Cerebellar cortex (tissue), 1 donor: ENCODE measurements at regions not wholly inside any gene's neighbourhood (a gene's known extent, or its start where the extent isn't known, plus 50 kb on each side); places are given as distances from the start of the nearest gene placed in this dataset.
A peak's percentile ranks its signal among the peaks of the same experiment; 100 is the strongest.

Source experiments
- DNase-seq: peaks from one replicate; pipeline ENCODE4 v3.0.0-alpha.2; 2015; ENCODE audit warnings: low spot score

DNA sequence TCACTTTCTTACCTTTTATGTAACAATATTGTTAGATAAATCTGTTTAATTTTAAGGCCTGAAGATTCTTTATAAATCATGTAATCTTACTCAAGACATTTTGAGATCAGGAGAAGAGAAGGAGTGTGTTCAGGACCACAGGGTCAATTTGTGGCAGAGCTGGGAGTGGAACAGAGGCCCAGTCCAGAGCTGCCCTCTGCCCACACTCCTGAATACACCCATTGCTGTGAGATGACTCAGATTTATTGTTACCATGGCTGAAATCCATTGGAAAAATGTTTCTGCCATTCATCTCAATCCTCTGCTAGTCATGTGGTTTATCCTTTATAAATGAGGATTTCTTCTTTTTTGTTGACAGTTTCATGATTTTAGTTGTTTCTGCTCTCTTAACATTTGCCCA lies 100.5 kb upstream of the STXBP6 start:
- no peak for DNase-seq

DNA sequence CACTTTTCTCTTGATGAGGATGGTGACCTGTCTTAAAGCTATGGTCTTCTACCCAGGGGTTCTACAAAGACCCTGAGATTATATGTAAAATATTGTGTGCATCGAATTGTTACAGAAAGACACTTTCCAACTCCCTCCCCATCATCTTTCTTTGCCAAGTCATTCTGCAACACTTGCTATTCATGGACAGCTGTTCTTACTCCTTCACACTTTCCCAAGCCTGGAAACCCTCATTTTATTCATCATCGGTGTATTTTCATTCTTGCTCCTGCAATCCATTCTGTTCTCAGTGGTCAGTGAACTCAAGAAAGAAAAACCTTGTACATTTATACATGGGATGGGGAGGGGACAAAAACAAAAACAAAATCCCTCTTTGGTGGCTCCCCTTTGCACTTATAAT lies 90.5 kb upstream of the STXBP6 start:
- no peak for DNase-seq

DNA sequence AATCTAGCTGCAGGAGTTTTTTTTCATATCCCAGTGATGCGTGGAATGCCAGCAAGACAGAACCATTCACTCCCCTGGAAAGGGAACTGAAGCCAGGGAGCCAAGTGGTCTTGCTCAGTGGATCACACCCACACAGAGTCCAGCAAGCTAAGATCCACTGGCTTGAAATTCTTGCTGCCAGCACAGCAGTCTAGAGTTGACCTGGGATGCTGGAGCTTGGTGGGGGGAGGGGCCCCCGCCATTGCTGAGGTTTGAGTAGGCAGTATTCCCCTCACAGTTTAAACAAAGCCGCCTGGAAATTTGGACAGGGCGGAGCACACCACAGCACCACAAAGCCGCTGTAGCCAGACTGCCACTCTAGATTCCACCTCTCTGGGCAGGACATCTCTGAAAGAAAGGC lies 86.9 kb upstream of the STXBP6 start:
- DNase-seq = no peak

- DNase-seq = no peak
Observed at GRCh38 chr14:25134184-25134583, 84.2 kb upstream of the STXBP6 start.

DNA sequence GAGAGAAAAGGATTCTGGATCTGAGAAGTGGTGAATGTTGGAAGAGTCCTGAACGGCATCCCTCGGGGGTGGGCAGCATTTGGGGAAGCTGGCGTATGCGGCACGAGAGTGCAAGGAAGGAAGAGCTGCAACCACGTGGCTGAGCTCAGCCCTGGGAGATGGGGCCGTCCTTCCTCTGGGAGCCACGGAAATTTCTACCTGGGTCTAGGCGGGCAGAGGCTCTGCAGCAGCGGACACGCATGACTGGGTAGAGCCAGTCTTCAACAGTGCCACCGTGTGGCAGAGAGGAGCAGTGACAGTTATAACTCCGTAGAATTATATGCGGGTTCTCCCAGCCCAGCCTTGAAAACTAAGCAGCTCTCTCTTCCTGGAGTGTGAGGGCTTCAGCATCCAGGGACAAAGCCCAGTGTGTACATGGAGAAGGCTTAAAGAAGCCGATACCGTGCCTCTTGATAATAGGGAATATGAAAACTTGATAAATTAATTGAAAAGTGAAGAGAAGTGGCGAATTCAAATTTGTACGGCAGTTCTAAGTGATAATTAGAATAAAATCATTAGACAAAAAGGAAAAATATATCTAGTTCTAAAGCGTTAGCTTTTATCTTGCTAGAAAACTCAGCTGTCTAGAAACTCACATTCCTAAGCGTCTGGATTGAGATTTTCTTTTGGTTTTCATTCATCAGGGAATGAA lies 82.9 kb upstream of the STXBP6 start:
- DNase-seq = peak; percentile 23

DNA sequence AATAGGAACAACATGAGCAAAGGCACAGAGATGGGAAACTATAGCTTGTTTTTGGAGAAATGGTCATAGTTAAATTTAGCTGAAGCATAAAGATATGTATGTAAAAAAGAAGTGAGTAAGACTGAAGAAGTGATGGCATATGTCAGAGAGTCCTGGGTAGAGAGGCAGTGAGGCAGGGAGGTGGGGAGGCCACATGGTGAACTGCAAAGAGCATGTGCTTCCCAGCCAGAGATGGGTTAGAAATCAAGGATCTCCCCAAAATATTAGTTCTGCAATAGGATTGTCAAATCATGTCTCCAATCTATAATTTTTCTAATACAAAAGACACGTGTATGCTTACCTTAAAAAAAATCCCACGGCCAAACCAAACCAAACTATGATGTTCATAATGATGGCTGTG lies 82.1 kb upstream of the STXBP6 start:
- DNase-seq = no peak

DNA sequence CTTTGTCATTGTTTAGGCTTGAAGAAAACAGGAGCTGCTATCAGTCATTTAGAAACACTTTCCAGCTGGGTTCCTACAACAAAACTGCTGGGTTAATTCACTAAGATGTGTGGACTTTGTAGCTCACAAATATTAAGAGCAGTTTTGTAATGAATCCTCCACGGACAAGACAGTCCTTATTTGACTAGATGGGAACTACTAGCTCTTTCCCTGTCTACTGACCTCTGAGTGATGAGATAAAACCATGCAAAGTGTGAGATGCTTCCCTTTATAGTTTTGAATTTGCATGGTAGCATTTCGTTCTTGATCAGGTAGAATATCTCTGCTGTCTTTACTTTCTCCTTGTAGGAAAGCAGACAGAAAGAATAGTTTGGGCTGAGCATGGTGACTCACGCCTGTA lies 72.9 kb upstream of the STXBP6 start:
- no peak for DNase-seq

GRCh38 chr14:25122211-25122610 lies 72.3 kb upstream of the STXBP6 start:
- no peak for DNase-seq

DNA sequence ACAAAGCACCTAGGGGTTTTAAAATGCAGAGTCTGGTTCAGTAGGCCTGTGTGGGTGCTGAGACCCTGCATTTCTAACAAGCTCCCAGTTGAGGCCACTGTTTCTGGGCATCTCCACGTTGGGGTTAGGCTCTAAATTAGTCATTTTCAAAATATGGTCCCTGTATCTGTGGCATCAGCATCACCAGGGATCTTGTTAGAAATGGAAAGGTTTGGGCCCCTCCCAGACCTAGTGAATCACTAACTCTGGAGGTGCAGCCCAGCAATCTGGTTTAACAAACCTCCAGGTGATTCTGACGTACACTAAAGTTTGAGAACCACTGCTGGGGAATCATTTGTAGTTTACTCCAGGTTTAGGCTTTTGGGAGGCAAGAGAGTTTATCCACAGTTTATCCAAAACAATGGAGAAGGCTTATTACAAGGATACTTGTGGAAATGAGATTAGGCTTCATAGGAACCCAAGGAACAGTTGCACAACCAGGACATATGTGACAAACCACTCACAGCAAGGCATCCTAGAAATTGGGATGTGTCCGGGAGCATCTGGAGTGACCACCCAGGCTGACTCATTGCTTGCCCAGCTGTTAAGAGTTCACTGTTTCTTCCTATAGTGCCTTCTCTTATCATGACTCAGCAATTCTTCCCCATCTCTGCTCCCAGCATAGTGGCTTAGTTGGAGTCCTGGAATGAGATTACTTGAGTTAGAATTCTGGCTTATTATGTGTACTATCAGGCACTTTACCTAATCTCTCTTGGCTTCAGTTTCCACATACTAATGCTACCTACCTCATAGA lies 71.6 kb upstream of the STXBP6 start:
- no peak for DNase-seq

GRCh38 chr14:25120261-25120660 lies 70.3 kb upstream of the STXBP6 start:
- no peak for DNase-seq

DNA sequence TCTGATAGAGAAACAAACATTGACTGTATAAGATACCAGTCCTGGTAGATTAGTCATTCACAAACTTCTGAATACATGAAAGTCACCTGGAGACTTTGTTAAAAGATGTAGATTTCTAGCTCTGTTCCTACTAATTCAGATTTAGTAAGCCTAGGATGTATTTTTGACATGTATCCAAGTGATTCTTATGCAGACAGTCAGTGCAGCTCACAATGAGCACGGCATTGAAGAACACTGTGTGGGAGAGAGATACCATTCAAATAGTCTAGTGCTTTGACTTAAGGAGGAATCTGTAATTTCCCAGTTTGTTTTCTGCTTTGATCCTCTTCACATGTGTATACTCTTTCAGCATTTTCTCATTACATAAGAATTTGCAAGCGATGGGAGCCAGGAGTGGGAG lies 68.7 kb upstream of the STXBP6 start:
- no peak for DNase-seq

DNA sequence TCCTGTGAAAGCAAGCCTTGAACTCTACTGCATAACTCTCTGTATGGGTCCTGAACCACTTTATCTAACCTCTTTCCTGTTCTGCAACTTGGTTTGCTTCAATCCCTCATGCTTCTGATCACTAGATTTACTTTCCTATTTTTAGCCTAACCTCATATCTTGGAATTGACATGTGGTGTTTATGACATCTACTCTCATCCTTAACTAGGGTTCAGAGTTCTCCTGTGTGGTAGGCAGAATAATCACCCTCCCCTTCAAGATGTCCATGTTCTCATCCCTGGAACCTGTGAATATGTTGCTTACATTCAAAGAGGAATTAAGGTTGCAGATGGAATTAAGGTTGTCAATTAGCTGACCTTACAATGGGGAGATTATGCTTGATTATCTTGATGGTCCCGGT lies 67.4 kb upstream of the STXBP6 start:
- no peak for DNase-seq

DNA sequence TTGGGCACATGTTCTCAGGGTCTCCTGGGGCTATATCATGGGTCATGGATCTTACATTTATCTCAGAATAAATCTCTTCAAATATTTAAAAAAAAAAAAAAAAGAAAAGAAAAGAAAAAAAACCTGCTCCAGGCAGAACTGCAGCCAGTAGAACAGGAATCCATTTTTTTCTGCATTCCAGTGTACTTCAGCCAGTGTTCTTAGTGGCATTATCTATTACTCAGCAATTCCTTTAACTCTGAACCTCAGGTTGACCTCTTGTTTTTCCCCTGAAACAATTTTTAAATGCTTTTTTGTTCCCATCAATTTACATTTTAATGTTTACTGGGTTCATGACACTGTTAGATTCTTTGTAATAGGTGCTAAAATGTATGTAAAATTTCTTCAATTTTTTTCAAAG lies 66.7 kb upstream of the STXBP6 start:
- DNase-seq = no peak

GRCh38 chr14:25113394-25113793 lies 63.4 kb upstream of the STXBP6 start:
- DNase-seq = no peak

DNA sequence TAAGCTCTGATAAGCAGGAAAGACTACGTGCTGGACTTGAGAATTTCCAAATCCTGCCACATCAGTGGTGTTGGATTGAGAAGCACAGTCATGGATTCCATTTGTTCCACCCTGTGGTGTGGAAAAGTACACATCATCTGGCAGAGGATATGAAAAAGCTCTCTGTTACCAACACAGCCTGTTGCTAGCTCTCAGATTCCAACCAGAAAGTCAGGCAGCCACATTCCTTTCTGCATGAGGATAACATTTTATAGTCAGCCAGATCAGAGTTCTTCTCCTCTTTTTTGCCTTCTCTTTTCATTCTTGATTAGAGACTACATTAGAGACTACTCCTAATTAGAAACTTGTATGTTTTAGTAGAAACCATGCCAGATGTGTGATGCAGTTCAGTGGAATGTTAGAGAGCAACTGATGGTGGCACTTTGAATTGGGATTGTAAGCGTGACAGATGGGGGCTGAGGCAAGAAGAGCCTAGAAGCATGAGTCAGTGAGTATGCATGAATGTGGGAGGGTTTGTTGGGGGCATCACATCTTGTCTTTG lies 61.2 kb upstream of the STXBP6 start:
- DNase-seq = no peak

GRCh38 chr14:25110106-25110505 lies 60.2 kb upstream of the STXBP6 start:
- no peak for DNase-seq

GRCh38 chr14:25108959-25109358 lies 59.0 kb upstream of the STXBP6 start:
- DNase-seq = no peak

GRCh38 chr14:25108291-25108690 lies 58.3 kb upstream of the STXBP6 start:
- no peak for DNase-seq

DNA sequence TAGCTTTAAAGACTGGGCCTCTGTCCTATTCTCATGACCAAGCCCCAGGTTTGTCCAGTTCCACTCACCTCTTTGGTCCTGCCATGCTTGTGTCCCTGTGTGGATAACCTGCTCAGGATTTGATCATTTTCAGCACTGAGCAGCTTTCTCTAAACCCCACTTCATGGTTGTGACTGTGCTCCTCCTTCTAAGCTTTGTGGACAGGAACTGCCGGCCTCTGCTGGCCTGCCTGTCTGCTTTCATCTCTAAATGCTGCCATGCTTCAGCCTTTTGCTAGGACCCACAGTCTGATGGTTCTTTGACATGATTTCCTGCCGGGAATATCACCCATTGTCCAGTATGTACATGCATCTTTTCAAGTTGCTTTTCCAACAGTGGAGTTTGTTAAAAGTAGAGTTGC lies 53.9 kb upstream of the STXBP6 start:
- no peak for DNase-seq

GRCh38 chr14:25103271-25103670 lies 53.3 kb upstream of the STXBP6 start:
- no peak for DNase-seq

GRCh38 chr14:25102788-25103187 lies 52.8 kb upstream of the STXBP6 start:
- DNase-seq = no peak

DNA sequence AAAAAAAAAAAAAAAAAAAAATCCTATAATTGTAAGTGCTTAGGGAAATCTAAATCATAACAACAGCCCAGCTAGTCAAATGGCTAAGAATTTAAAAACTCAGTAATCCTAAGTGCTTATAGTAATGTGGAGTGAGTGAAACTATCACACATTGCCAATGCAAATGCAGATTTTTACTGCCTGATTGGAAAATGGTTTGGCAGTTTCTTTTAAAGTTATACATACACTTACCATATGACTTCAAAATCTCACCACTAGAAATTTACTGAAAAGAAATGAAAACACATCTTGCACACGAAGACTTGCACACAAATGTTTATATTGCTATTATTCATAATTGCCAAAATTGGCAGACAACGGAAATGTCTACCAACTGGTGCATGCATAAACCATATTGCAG lies 51.3 kb upstream of the STXBP6 start:
- DNase-seq = no peak
